Astrocyte (in vitro differentiated cells and primary cell): ENCODE measurements at regions not wholly inside any gene's neighbourhood (a gene's known extent, or its start where the extent isn't known, plus 50 kb on each side); places are given as distances from the start of the nearest gene placed in this dataset.

Experiments
- EZH2 ChIP-seq: IDR thresholded peaks from 2 replicates; pipeline ENCODE4 v1.6.1; 2012; ENCODE audit warnings: mild to moderate bottlenecking, low read length, inconsistent platforms; ENCODE audit not compliant: insufficient read depth
- TF ChIP-seq, protein P1 (sequence below): IDR thresholded peaks from 2 replicates; pipeline ENCODE4 v1.5.1; 2011; ENCODE audit warnings: low read depth, mild to moderate bottlenecking, inconsistent platforms, low read length, moderate library complexity; ENCODE audit not compliant: insufficient read depth

DNA sequence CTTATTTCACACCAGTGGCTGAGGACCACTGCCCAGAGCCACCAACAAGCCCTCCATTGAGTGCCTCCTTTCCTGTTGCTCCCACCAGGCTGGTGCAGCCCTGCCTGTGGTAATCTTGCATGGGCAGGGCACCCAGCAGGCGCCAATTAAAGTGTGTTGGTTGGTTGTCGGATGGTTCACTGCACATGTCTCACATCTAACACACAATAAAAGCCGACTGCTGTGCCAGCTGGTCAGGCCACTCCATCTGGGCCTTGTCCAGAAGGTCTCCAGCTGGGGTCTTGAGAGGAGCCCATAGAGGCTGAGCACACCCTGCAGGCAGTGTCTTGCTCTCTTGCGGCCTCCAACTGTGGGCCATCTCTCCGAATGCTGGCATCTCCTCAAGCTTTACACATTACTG lies 494.8 kb upstream of the KLHL29 start:
- TF ChIP-seq, protein P1, sequence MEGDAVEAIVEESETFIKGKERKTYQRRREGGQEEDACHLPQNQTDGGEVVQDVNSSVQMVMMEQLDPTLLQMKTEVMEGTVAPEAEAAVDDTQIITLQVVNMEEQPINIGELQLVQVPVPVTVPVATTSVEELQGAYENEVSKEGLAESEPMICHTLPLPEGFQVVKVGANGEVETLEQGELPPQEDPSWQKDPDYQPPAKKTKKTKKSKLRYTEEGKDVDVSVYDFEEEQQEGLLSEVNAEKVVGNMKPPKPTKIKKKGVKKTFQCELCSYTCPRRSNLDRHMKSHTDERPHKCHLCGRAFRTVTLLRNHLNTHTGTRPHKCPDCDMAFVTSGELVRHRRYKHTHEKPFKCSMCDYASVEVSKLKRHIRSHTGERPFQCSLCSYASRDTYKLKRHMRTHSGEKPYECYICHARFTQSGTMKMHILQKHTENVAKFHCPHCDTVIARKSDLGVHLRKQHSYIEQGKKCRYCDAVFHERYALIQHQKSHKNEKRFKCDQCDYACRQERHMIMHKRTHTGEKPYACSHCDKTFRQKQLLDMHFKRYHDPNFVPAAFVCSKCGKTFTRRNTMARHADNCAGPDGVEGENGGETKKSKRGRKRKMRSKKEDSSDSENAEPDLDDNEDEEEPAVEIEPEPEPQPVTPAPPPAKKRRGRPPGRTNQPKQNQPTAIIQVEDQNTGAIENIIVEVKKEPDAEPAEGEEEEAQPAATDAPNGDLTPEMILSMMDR, result no peak
- TF ChIP-seq EZH2, result no peak
